Adipocyte (in vitro differentiated cells): ENCODE measurements at regions not wholly inside any gene's neighbourhood (a gene's known extent, or its start where the extent isn't known, plus 50 kb on each side); places are given as distances from the start of the nearest gene placed in this dataset.

Experiments used
- DNase-seq: peaks from one replicate; pipeline ENCODE4 v3.0.0-alpha.2; 2015; ENCODE audit warnings: low read depth
- H3K27me3 ChIP-seq: replicated peaks from 2 replicates; pipeline ENCODE4 v1.7.0; 2013; ENCODE audit warnings: mild to moderate bottlenecking, low read length, moderate library complexity; ENCODE audit not compliant: control insufficient read depth, insufficient read depth
- H3K36me3 ChIP-seq: 2 replicates; pipeline ENCODE4 v1.7.0; 2013; ENCODE audit warnings: low read length, mild to moderate bottlenecking, moderate library complexity; ENCODE audit not compliant: control insufficient read depth, insufficient read depth, severe bottlenecking
- H3K4me1 ChIP-seq: 2 replicates; pipeline ENCODE4 v1.7.0; 2013; ENCODE audit warnings: mild to moderate bottlenecking, low read length, moderate library complexity; ENCODE audit not compliant: control insufficient read depth, insufficient read depth
- H3K4me3 ChIP-seq: 2 replicates; pipeline ENCODE4 v1.7.0; 2013; ENCODE audit warnings: mild to moderate bottlenecking, low read length, moderate library complexity
- H3K9ac ChIP-seq: 2 replicates; pipeline ENCODE4 v1.7.0; 2013; ENCODE audit warnings: mild to moderate bottlenecking, low read length, moderate library complexity
- H3K9me3 ChIP-seq: 2 replicates; pipeline ENCODE4 v1.7.0; 2013; ENCODE audit warnings: mild to moderate bottlenecking, low read length, moderate library complexity; ENCODE audit not compliant: control insufficient read depth

GRCh38 chr5:131064669-131065371, 100.2 kb downstream of the HINT1 start:
- peaks cover 5% of the 10 kb centered on the region for H3K9me3 ChIP-seq
- no peak for DNase-seq

GRCh38 chr5:131042021-131042789, 122.9 kb downstream of the HINT1 start:
- H3K4me3 ChIP-seq: no peak overlapping the region
- H3K4me1 ChIP-seq: no peaks in the 10 kb centered on the region
- H3K9me3 ChIP-seq: no peaks in the 10 kb centered on the region
- no peaks in the 10 kb centered on the region for H3K36me3 ChIP-seq
- no peak for DNase-seq
- no peaks in the 10 kb centered on the region for H3K27me3 ChIP-seq
- H3K9ac ChIP-seq: no peak overlapping the region

More at GRCh38 chr5:131064669-131065371, 100.2 kb downstream of the HINT1 start:
- Histone ChIP-seq H3K4me1 (peaks cover 2% of the 10 kb centered on the region), H3K36me3 (no peaks in the 10 kb centered on the region), H3K9ac (no peak overlapping the region), H3K27me3 (no peaks in the 10 kb centered on the region), H3K4me3 (no peak overlapping the region)

GRCh38 chr5:131023498-131023865, 141.6 kb downstream of the HINT1 start:
- peak; percentile 19 for DNase-seq
- H3K27me3 ChIP-seq: no peaks in the 10 kb centered on the region
- no peaks in the 10 kb centered on the region for H3K9me3 ChIP-seq
- no peak overlapping the region for H3K4me3 ChIP-seq
- H3K36me3 ChIP-seq: no peaks in the 10 kb centered on the region
- H3K4me1 ChIP-seq: no peaks in the 10 kb centered on the region
- H3K9ac ChIP-seq: no peak overlapping the region

- Histone ChIP-seq H3K9ac (no peak overlapping the region), H3K36me3 (no peaks in the 10 kb centered on the region), H3K4me3 (no peak overlapping the region), H3K4me1 (no peaks in the 10 kb centered on the region), H3K9me3 (no peaks in the 10 kb centered on the region), H3K27me3 (no peaks in the 10 kb centered on the region)
- DNase-seq: peak; percentile 48
Observed at GRCh38 chr5:131022811-131023497, 142.1 kb downstream of the HINT1 start.

GRCh38 chr5:131021646-131022045, 143.4 kb downstream of the HINT1 start:
- no peaks in the 10 kb centered on the region for H3K9me3 ChIP-seq
- no peaks in the 10 kb centered on the region for H3K36me3 ChIP-seq
- H3K4me1 ChIP-seq: no peaks in the 10 kb centered on the region
- no peaks in the 10 kb centered on the region for H3K27me3 ChIP-seq
- no peak for DNase-seq
- no peak overlapping the region for H3K9ac ChIP-seq
- no peak overlapping the region for H3K4me3 ChIP-seq

- Histone ChIP-seq H3K4me3 (no peak overlapping the region), H3K9me3 (peaks cover 4% of the 10 kb centered on the region), H3K4me1 (no peaks in the 10 kb centered on the region), H3K36me3 (no peaks in the 10 kb centered on the region), H3K9ac (no peak overlapping the region), H3K27me3 (no peaks in the 10 kb centered on the region)
- DNase-seq: no peak
Observed at GRCh38 chr5:131019601-131020315, 145.3 kb downstream of the HINT1 start.

GRCh38 chr5:131019111-131019510, 145.9 kb downstream of the HINT1 start:
- H3K27me3 ChIP-seq: no peaks in the 10 kb centered on the region
- H3K9ac ChIP-seq: no peak overlapping the region
- no peak for DNase-seq
- peaks cover 4% of the 10 kb centered on the region for H3K9me3 ChIP-seq
- H3K4me1 ChIP-seq: no peaks in the 10 kb centered on the region
- H3K4me3 ChIP-seq: no peak overlapping the region
- no peaks in the 10 kb centered on the region for H3K36me3 ChIP-seq

- Histone ChIP-seq H3K36me3 (no peaks in the 10 kb centered on the region), H3K9me3 (no peaks in the 10 kb centered on the region), H3K27me3 (peaks cover 3% of the 10 kb centered on the region), H3K4me1 (no peaks in the 10 kb centered on the region), H3K4me3 (no peak overlapping the region), H3K9ac (no peak overlapping the region)
- DNase-seq: no peak
Observed at GRCh38 chr5:131008329-131008728, 156.7 kb downstream of the HINT1 start.

GRCh38 chr5:131005963-131006684, 158.9 kb downstream of the HINT1 start:
- no peaks in the 10 kb centered on the region for H3K36me3 ChIP-seq
- H3K9ac ChIP-seq: no peak overlapping the region
- no peaks in the 10 kb centered on the region for H3K4me1 ChIP-seq
- DNase-seq: peak; percentile 39
- H3K27me3 ChIP-seq: peaks cover 3% of the 10 kb centered on the region
- H3K4me3 ChIP-seq: no peak overlapping the region
- no peaks in the 10 kb centered on the region for H3K9me3 ChIP-seq

GRCh38 chr5:131001507-131001906, 163.5 kb downstream of the HINT1 start:
- H3K27me3 ChIP-seq: no peaks in the 10 kb centered on the region
- H3K4me3 ChIP-seq: no peak overlapping the region
- no peaks in the 10 kb centered on the region for H3K36me3 ChIP-seq
- no peak for DNase-seq
- no peaks in the 10 kb centered on the region for H3K9me3 ChIP-seq
- H3K4me1 ChIP-seq: no peaks in the 10 kb centered on the region
- H3K9ac ChIP-seq: no peak overlapping the region
